ENCODE measurements at regions not wholly inside any gene's neighbourhood (a gene's known extent, or its start where the extent isn't known, plus 50 kb on each side); places are given as distances from the start of the nearest gene placed in this dataset.

DNA sequence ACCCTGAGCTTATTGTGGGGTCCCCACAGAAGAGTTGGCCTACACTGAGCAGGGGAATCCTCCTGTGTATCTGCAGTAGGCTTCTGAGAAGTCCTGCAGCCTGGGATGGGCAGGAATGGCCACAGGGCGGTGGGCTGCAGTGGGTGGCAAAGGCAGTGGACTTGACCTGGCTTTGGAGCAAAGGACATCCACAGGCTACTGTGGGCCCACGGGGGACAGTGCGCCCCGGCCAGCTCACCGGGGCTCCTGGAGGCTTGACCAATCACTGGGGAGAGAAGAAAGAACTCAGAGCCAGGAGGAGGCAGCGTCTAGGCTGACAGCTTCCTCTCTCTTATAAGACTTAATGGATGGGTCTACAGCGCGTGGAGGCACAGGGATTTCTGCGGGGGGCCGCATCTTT, 488.8 kb upstream of the MGMT start:
- TF ChIP-seq, protein P1, sequence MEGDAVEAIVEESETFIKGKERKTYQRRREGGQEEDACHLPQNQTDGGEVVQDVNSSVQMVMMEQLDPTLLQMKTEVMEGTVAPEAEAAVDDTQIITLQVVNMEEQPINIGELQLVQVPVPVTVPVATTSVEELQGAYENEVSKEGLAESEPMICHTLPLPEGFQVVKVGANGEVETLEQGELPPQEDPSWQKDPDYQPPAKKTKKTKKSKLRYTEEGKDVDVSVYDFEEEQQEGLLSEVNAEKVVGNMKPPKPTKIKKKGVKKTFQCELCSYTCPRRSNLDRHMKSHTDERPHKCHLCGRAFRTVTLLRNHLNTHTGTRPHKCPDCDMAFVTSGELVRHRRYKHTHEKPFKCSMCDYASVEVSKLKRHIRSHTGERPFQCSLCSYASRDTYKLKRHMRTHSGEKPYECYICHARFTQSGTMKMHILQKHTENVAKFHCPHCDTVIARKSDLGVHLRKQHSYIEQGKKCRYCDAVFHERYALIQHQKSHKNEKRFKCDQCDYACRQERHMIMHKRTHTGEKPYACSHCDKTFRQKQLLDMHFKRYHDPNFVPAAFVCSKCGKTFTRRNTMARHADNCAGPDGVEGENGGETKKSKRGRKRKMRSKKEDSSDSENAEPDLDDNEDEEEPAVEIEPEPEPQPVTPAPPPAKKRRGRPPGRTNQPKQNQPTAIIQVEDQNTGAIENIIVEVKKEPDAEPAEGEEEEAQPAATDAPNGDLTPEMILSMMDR (IDR thresholded peaks at IDR 0.05; ENCODE audit: low read length) = no peak
- no peak for TF ChIP-seq EZH2 (IDR thresholded peaks at IDR 0.05; ENCODE audit: borderline replicate concordance, low read length)
